ENCODE measurements at regions not wholly inside any gene's neighbourhood (a gene's known extent, or its start where the extent isn't known, plus 50 kb on each side); places are given as distances from the start of the nearest gene placed in this dataset.

DNA sequence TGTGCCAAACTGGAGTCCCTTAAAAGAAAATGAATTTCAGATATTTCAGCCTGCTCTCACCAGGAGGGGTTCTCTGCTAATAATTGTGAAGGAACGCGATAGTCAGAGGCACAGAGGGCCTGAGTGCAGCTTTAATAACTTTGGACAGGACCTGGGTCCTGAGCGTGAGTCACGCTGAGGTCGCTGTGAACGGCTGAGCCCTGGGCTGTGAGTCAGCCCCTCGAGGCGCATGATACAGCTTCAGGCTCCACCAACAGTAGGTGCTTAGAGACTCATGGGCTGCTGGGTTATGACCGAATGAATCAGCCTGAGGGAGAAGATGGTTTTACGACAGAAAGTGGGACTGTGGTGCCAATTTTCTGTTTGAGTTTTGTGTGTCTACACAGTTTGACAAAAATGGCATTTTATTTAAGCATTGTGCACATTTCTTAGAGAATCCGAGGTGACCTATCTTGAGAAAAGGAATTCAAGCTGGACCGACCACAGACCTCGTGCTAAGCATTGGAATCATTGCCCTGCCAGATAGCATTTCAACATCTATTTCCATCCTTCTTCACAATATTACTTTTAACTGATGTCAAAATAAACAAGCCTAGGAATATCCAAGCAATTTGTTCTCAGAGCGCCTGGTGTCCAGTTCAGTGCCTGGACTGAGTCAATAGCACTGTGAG is 183.0 kb downstream of the THBS2 start:
- TF ChIP-seq, protein P1, sequence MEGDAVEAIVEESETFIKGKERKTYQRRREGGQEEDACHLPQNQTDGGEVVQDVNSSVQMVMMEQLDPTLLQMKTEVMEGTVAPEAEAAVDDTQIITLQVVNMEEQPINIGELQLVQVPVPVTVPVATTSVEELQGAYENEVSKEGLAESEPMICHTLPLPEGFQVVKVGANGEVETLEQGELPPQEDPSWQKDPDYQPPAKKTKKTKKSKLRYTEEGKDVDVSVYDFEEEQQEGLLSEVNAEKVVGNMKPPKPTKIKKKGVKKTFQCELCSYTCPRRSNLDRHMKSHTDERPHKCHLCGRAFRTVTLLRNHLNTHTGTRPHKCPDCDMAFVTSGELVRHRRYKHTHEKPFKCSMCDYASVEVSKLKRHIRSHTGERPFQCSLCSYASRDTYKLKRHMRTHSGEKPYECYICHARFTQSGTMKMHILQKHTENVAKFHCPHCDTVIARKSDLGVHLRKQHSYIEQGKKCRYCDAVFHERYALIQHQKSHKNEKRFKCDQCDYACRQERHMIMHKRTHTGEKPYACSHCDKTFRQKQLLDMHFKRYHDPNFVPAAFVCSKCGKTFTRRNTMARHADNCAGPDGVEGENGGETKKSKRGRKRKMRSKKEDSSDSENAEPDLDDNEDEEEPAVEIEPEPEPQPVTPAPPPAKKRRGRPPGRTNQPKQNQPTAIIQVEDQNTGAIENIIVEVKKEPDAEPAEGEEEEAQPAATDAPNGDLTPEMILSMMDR (IDR thresholded peaks at IDR 0.05; ENCODE audit: low read depth, low read length, missing control alignments), result peak; percentile 36
- in situ Hi-C loops (cut with HindIII; ENCODE audit: low pct_ligation_motif_present, low sequenced_read_pairs), result no loop called here
- Histone ChIP-seq H3K4me3 (ENCODE audit: low read depth, low read length) (no peak overlapping the region), H3K36me3 (replicated peaks) (no peaks in the 10 kb centered on the region), H3K27me3 (replicated peaks) (no peaks in the 10 kb centered on the region), H3K27ac (peak overlapping the region; percentile 94)
- peak; percentile 100 for DNase-seq

DNA sequence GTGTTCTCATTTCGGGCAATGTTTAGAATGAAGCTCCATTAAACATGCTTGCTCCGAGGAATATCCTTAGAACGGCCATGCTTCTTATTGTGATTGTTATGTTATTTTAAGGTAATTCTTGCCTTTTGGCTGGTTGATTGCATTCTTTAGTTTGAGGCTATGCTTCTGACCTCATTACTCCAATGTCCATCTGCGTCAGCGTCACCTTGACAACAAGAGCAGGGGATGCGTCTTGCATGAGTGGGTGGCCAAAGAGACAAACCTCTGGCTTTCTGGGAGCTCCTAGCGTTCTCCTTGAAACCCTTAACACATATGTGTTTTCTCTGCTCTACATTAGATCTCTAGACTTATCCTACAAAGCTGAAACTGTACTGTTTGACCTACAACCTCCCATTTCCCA is 184.3 kb downstream of the THBS2 start:
- TF ChIP-seq, protein P1 (IDR thresholded peaks at IDR 0.05; ENCODE audit: low read depth, low read length, missing control alignments), result no peak
- Histone ChIP-seq H3K27ac (peak overlapping the region; percentile 94), H3K36me3 (replicated peaks) (no peaks in the 10 kb centered on the region), H3K27me3 (replicated peaks) (no peaks in the 10 kb centered on the region), H3K4me3 (ENCODE audit: low read depth, low read length) (no peak overlapping the region)
- in situ Hi-C loops (cut with HindIII; ENCODE audit: low pct_ligation_motif_present, low sequenced_read_pairs), result no loop called here
- DNase-seq, result no peak

DNA sequence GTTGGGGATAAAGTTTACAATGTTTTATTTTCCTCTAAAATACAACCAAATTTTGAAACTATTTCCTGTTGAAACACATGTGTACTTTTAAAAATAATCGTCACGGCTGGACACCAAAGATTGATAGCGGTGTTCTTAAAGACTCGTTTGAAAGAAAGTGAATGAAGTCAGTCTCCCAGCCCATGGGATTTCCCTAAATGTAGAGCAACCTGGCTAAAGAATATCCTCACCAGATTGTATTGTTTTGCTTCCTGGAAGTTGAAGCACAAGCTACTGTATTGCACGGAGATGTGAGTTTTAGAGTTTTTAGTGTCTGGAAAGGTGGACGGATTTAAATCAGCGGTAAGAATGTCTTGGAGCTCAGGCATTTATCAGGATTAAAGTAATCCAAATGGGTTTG is 189.5 kb downstream of the THBS2 start:
- no peak for DNase-seq
- no peak overlapping the region for H3K4me3 ChIP-seq (ENCODE audit: low read depth, low read length)
- H3K27me3 ChIP-seq (replicated peaks), result no peaks in the 10 kb centered on the region
- H3K27ac ChIP-seq, result no peak overlapping the region
- no peaks in the 10 kb centered on the region for H3K36me3 ChIP-seq (replicated peaks)
- in situ Hi-C loops (cut with HindIII; ENCODE audit: low pct_ligation_motif_present, low sequenced_read_pairs), result no loop called here
- TF ChIP-seq, protein P1 (IDR thresholded peaks at IDR 0.05; ENCODE audit: low read depth, low read length, missing control alignments), result no peak

DNA sequence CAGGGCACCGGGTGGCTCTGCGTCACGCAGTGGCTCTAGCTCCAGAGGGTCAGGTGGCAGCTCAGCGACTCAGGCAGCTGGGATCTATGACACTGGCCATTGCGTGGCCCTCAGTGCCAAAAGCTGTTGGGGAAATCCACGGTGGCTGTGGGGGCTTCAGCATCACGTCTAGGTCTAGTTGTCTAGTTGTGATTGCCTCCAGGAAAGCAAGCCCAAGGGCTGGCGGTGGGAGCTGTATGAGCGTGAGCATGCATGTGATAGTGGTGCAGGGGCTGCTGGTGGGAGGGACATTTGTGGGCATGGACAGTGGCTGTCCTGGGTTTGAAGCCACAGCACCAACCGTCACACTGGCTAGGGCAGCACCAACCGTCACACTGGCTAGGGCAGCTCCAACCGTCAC is 191.4 kb downstream of the THBS2 start:
- H3K27ac ChIP-seq, result no peak overlapping the region

DNA sequence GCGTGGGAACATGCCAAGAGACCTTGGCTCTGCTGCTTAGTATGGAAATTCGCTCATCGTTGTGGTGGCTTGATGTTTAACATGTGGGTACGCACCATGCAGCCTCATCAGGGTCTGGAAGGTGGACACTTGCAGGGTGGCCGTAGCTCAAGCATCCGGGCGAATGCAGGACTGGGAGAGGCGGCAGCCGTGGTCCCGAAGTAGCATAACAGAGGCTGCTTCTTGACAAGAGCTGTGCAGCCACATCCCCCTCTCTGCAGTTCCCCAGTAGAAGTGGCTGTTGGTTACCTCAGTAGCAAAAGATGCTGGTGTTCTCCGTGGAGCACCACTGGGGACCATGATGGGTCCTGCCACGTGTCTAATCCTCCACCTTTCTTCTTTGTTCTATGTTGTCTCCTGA is 195.0 kb downstream of the THBS2 start:
- no peak overlapping the region for H3K27ac ChIP-seq
- TF ChIP-seq, protein P1 (IDR thresholded peaks at IDR 0.05; ENCODE audit: low read depth, low read length, missing control alignments), result no peak
- in situ Hi-C loops (cut with HindIII; ENCODE audit: low pct_ligation_motif_present, low sequenced_read_pairs), result no loop called here
- no peaks in the 10 kb centered on the region for H3K36me3 ChIP-seq (replicated peaks)
- H3K4me3 ChIP-seq (ENCODE audit: low read depth, low read length), result no peak overlapping the region
- no peaks in the 10 kb centered on the region for H3K27me3 ChIP-seq (replicated peaks)
- no peak for DNase-seq

More for the DNA sequence above, 191.4 kb downstream of the THBS2 start:
- in situ Hi-C loops (cut with HindIII; ENCODE audit: low pct_ligation_motif_present, low sequenced_read_pairs), result no loop called here
- TF ChIP-seq, protein P1 (IDR thresholded peaks at IDR 0.05; ENCODE audit: low read depth, low read length, missing control alignments), result no peak
- Histone ChIP-seq H3K4me3 (ENCODE audit: low read depth, low read length) (no peak overlapping the region), H3K27me3 (replicated peaks) (no peaks in the 10 kb centered on the region), H3K36me3 (replicated peaks) (no peaks in the 10 kb centered on the region)
- DNase-seq, result no peak

DNA sequence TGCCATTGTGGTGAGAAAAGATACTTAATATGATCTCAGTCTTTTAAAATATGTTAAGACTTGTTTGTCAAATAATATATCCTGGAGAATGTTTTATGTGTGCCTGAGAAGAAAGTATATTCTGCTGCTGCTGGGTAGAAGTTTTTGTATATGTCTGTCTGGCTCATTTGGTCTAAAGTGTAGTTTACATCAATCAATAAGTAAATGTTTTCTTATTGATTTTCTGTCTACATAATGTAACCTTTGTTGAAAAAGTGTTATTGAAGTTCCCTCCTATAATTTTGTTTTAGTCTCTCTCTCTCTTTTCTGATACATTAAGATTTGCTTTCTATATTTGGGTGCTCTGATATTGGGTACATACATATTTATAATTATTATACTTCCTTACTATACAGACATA is 201.2 kb downstream of the THBS2 start:
- H3K27me3 ChIP-seq (replicated peaks), result no peaks in the 10 kb centered on the region
- in situ Hi-C loops (cut with HindIII; ENCODE audit: low pct_ligation_motif_present, low sequenced_read_pairs), result no loop called here
- no peaks in the 10 kb centered on the region for H3K36me3 ChIP-seq (replicated peaks)
- DNase-seq, result no peak
- no peak overlapping the region for H3K4me3 ChIP-seq (ENCODE audit: low read depth, low read length)
- no peak overlapping the region for H3K27ac ChIP-seq
- TF ChIP-seq, protein P1 (IDR thresholded peaks at IDR 0.05; ENCODE audit: low read depth, low read length, missing control alignments), result no peak

Measured in brain microvascular endothelial cell (primary cell).